GM03348 (cell line): ENCODE measurements at regions not wholly inside any gene's neighbourhood (a gene's known extent, or its start where the extent isn't known, plus 50 kb on each side); places are given as distances from the start of the nearest gene placed in this dataset.
"Not testable (repeated sequence)": the region's sequence is repeated elsewhere in the genome, so short reads cannot be mapped to it uniquely, and the experiment has no call there.

Experiments
- DNase-seq: peaks from one replicate; pipeline ENCODE4 v3.0.0; 2012; ENCODE audit warnings: low spot score

- DNase-seq, result no peak
Observed at GRCh38 chr13:103634066-103634465, 567.8 kb upstream of the SLC10A2 start.

- no peak for DNase-seq
Observed at GRCh38 chr13:103625194-103625593, 559.0 kb upstream of the SLC10A2 start.

- no peak for DNase-seq
Observed at GRCh38 chr13:103618151-103618550, 551.9 kb upstream of the SLC10A2 start.

GRCh38 chr13:103615771-103616170, 549.6 kb upstream of the SLC10A2 start:
- no peak for DNase-seq

- no peak for DNase-seq
Observed at GRCh38 chr13:103614761-103615160, 548.5 kb upstream of the SLC10A2 start.

- DNase-seq, result no peak
Observed at GRCh38 chr13:103607995-103608394, 541.8 kb upstream of the SLC10A2 start.

GRCh38 chr13:103605546-103606326, 539.5 kb upstream of the SLC10A2 start:
- DNase-seq, result no peak

- not testable (repeated sequence) for DNase-seq
Observed at GRCh38 chr13:103599870-103600269, 533.7 kb upstream of the SLC10A2 start.

- DNase-seq, result no peak
Observed at GRCh38 chr13:103598671-103599070, 532.5 kb upstream of the SLC10A2 start.

- DNase-seq, result no peak
Observed at GRCh38 chr13:103573446-103573845, 507.2 kb upstream of the SLC10A2 start.

- no peak for DNase-seq
Observed at GRCh38 chr13:103568314-103568713, 502.1 kb upstream of the SLC10A2 start.

GRCh38 chr13:103557878-103558277, 491.7 kb upstream of the SLC10A2 start:
- no peak for DNase-seq

GRCh38 chr13:103556681-103557080, 490.5 kb upstream of the SLC10A2 start:
- DNase-seq, result no peak

GRCh38 chr13:103547914-103548313, 481.7 kb upstream of the SLC10A2 start:
- no peak for DNase-seq

GRCh38 chr13:103546271-103546670, 480.1 kb upstream of the SLC10A2 start:
- no peak for DNase-seq

GRCh38 chr13:103542648-103543047, 476.4 kb upstream of the SLC10A2 start:
- DNase-seq, result no peak

GRCh38 chr13:103540382-103540765, 474.2 kb upstream of the SLC10A2 start:
- no peak for DNase-seq

- no peak for DNase-seq
Observed at GRCh38 chr13:103539721-103540381, 473.6 kb upstream of the SLC10A2 start.

- no peak for DNase-seq
Observed at GRCh38 chr13:103539265-103539664, 473.0 kb upstream of the SLC10A2 start.

- DNase-seq, result no peak
Observed at GRCh38 chr13:103537616-103538015, 471.4 kb upstream of the SLC10A2 start.

- DNase-seq, result no peak
Observed at GRCh38 chr13:103531278-103531677, 465.1 kb upstream of the SLC10A2 start.

- DNase-seq, result no peak
Observed at GRCh38 chr13:103528437-103528836, 462.2 kb upstream of the SLC10A2 start.

- no peak for DNase-seq
Observed at GRCh38 chr13:103525530-103525929, 459.3 kb upstream of the SLC10A2 start.

- DNase-seq, result no peak
Observed at GRCh38 chr13:103523858-103524257, 457.6 kb upstream of the SLC10A2 start.
